ENCODE measurements at regions not wholly inside any gene's neighbourhood (a gene's known extent, or its start where the extent isn't known, plus 50 kb on each side); places are given as distances from the start of the nearest gene placed in this dataset.

DNA sequence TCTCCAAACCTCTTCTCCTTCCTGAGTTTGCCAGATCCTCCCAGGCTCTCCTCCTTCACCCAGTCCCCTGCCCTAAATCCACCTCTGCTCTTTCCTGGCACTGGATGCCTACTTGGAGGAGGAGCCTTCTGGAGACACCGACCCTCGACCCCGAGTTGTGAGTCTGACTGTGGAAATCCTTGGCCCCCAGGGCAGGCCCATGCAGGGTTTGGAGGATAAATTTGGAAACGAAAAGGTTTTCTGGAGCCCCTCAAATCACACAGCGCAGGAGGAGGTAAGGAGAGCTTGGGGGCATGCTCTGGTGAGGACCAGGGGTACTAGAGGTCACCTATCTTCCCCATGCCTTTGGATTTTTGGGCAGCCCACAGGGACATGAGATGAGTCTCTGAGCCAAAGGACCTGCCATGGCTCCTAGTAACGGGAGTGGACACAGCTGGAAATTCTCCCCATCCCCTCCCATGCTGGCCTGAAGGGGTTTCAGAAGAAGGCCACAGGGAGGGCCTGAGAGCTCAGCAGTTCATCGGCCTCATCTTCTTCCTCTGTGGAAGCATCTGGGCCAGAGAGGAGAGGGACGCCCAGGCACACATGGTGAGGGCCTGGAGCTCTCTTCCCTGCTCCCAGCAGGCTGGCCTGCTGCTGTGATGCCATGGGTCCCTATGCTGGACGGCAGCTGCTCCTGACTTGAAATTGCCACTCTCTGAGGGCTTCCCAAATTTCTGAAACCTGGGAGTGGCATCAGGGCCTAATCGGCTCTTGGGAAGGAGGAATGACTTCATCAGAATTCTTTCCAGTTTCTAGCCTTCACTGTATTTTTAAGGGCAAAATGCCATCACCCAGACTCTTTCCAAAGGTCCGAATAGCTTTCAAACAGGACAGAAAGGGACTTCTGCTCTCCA, 68.6 kb upstream of the ITGA11 start:
- no peak for DNase-seq

GRCh38 chr15:68501259-68501591, 69.3 kb upstream of the ITGA11 start:
- no peak for DNase-seq

DNA sequence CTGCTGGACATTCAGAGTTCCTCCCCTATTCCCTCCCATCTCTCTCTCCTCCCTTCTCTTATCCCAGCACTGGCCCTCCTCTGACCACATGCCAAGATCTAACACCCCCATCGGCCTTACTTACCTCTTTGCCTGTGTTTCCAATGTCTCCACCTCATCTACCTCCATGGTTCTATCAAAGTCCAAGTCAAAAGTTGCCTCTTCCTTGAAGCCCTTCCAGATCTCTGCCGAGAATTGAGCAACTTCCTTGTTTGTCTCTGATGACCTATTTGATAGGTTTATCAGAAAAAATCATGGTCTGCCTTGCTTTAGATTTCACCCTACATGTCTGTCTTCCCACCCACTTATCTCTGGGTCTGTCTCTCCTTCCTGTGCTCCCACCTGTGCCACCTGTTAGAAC, 69.7 kb upstream of the ITGA11 start:
- no peak for DNase-seq

DNA sequence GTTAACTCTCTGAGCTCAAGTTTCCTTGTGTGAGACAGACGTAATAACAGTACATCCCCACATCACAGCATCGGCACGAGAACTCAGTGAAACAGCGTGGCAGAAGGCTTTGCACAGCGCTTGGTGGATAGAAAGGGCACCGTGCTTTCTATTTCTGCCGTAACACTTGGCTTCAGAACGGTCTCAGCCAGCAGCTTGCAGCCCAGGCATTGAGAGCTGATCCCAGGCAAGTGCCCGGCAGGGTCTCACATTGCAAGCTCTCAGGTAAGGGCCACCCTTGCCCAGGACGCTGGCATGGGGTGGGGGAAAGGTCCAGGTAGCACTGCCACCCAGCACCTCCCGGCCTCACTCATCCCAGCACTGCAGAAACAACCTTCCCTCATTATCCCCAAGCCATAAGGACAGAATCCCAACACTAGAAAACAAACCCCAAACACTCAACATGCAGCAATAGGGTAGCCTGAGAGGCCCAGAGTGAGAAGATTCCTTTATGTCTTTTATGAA, 70.5 kb upstream of the ITGA11 start:
- no peak for DNase-seq

GRCh38 chr15:68503213-68503612, 71.2 kb upstream of the ITGA11 start:
- DNase-seq, result no peak

GRCh38 chr15:68503791-68504680, 72.1 kb upstream of the ITGA11 start:
- DNase-seq, result no peak

- no peak for DNase-seq
Observed at GRCh38 chr15:68504681-68505170, 72.8 kb upstream of the ITGA11 start.

GRCh38 chr15:68506071-68506470, 72.7 kb upstream of the CORO2B start:
- no peak for DNase-seq

- DNase-seq, result no peak
Observed at GRCh38 chr15:68507447-68507846, 71.3 kb upstream of the CORO2B start.

DNA sequence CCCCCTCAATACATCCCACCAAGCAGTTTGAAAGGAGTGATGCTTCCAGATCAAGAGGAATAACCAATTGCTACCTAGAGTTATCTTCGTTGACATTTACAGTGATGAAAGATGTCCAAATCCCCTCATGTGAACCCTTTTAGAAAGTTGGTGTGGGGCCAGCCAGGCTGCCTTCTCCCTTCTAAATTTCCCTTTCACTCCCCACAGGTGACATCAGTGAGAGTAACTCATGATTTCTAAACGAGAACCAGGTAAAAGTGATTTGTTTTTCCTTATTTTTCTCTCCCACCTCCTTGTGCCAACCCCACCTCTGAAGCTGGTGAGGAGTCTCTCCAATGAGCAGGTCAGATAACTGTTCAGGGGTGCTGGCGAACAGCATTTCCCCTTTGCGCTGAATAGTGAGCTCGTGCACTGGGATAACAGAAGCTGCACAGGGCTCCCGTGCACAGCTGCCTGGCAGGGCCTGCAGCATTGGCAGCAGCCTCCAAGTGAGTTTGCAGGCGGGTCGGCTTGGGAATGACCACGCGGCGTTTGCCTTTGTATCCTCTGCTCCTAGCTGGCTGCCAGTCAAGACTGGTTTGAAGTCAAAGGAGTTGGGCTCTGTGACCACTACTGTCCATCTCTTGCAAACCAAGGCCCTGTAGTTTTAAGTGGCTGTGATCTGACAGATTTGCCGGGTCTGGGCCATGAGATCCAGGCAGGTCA, 70.2 kb upstream of the CORO2B start:
- DNase-seq, result no peak

- DNase-seq, result no peak
Observed at GRCh38 chr15:68510558-68510957, 68.2 kb upstream of the CORO2B start.

DNA sequence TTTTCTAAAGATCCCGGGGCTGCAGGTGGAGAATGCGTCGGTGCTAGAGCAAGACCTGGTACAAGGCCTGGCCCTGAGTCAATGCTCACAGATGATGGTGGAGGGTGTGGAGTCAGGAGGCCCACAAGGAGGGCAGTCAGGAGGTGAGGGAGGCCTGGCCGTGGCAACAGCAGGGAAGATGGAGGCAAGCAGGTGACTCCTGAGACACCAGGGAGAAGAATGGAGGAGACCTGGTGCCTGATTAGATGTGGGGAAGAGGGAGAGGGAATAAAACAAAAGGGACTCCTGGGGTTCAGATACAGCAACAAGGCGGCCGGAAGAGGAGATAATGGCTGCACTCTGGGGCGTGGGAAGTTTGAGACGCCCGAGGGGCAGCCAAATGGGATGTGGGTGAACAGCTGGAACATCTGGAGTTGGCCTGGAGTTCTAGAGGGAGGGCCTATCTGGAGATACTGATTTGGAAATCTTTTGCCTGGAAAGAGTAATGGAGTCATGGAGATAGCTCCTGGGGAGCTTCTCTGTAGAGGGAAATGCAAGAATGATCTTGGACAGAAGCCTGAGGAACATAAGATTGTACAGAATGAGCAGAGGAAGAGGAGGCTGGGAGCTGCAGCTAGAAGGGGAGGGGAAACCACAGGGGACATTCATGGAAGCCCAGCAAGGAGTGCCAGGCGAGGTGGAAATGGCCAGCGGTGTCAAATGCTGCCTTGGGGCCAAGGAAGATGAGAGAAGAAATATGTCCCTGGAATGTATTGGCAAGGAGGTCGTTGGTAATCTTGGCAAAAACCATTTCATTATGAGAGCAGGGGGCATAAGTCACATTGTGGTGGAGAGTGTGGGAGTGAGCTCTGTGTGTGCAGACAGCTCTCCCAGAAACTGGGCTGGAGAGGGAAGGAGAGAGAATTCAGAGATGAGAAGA, 67.5 kb upstream of the CORO2B start:
- DNase-seq, result no peak

DNA sequence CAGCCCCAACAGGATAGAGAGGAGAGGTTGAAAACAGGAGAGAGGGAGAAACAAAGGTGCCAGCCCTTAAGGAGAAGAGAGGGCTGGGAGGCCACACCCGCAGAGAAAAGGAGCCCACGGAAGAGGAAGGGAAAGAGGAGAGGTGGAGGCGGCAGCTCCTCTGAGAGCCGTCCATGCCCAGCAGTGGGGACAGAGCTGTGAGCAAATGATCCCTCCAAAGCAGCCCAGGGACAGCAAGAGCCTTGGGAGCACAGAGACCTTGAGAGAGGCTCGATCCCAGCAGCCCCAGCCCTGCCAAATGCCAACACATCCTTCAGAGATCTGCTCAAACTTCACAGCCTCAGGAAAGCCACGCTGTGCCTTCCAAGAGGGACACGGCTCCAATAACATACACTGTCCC, 66.7 kb upstream of the CORO2B start:
- no peak for DNase-seq

GRCh38 chr15:68512598-68512997, 66.2 kb upstream of the CORO2B start:
- no peak for DNase-seq

DNA sequence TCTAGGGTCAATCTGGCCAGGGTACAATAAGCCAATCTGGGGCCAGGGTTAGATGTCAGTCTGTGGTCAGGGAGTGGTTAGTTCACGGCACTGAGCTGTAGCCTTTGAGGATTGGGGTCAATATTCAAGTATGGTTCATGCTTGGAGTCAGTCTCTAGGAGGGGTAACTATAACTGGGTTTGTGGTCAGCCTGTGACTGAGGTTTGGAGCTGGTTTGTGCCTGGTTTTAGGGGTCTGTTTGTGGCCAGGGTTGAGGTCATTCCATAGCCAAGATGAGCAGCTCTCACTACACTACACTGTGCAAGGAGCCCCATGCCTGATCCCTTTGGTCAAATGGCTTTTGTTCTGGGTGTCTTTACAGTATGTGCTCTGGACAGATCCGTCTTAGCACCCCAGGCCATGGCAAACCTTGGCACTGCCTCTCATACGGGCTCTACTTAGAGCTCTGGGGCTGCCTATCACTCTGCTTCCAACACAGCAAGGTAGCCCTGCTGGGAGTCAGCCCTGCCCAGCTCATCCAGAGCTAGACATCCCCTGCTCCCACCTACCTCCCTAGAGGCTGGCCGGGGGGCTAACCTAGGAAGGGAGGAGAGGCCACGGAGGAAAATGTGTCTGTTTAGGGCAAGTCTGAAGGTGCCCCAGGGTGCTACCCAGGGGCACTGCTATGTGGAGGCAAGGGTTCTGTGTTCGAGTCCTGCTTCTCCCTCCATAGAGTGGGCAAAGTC, 63.3 kb upstream of the CORO2B start:
- no peak for DNase-seq

GRCh38 chr15:68517285-68517761, 61.5 kb upstream of the CORO2B start:
- DNase-seq, result peak; percentile 17

DNA sequence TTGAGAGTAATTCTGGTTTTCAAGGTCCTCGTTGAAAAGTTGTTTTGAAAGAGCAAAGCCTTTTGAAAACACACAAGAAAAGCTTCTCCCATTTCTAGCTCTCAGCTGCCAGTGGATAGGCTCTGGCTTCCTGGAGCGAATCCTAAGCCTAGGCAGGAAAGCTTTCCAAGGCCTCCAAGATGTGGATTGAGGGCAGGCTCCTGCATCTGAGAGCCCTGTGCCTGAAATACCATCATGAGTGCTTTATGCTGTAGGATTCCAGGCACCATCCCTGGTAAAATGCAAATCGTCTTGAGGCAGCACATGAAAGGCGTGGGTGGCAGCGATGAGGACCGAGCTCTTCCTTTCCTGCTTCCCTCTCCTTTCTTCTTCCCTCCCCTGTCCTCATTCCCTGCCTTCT, 60.7 kb upstream of the CORO2B start:
- no peak for DNase-seq

- no peak for DNase-seq
Observed at GRCh38 chr15:68518785-68519430, 59.9 kb upstream of the CORO2B start.

DNA sequence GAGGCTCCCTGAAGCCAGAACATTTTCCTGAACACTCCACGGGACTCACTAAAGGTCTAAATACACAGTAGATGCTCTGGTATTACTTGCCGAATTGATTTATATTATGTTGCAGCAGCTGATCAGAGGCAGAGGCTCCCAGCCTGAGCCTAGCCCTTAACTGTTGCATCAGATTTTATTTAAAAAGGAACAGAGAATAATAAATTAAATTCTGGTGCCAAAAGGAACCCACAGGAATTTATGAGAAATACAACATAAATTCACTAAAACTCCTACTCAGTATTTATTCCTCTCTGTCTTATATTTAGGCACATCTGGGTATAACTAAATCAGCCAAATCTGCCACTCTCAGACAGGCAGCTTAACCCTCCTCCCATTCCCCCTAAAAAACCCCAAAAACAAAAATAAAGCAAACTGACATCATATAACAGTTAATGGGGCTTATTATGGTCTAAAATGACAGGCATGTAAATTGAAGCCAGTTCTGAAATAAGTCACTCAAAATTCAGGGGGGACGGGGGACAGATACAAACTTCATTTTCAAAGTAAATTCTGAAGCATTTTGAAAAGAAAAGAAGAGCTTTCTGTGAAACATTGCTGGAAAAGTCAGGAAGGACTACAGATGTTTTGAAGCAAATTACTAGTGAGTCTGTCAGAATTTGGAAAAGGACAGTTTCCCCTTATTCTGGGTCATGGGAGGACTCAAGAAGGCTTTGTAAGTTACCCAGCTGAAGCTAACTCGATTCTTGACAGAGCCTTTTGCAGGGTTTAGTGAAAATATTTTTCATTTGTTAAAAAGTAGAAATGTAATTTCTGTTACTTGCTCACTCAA, 53.8 kb upstream of the CORO2B start:
- DNase-seq, result no peak

DNA sequence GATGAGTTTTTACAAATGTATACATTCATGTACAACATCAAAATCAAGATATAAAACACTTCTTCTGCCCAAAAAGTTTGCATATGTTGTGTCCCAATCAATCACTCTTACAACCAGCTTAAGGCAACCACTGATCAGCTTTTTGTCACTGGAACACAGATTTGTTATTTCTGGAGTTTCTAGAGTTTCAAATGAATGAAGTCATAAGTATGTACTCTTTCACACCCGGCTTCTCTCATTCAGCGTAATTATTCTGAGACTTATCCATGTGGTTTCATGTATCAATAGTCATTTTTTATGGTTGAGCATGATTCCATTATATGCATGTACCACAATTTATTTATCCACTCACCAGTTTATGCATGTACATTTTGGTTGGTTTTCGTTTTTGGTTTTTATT, 53.0 kb upstream of the CORO2B start:
- DNase-seq, result no peak

All from NCI-H146 (cell line).